HuH-7.5 (cell line): ENCODE measurements at regions not wholly inside any gene's neighbourhood (a gene's known extent, or its start where the extent isn't known, plus 50 kb on each side); places are given as distances from the start of the nearest gene placed in this dataset.

ENCODE experiments used
- DNase-seq: peaks from one replicate; pipeline ENCODE4 v3.0.0; 2011; ENCODE audit warnings: low spot score

- DNase-seq = no peak
Measured at GRCh38 chr17:55582897-55583296, 71.6 kb upstream of the SMIM36 start.

- DNase-seq = no peak
Measured at GRCh38 chr17:55580596-55581133, 69.4 kb upstream of the SMIM36 start.

GRCh38 chr17:55577687-55578086 lies 66.4 kb upstream of the SMIM36 start:
- DNase-seq = no peak

GRCh38 chr17:55576996-55577586 lies 65.8 kb upstream of the SMIM36 start:
- no peak for DNase-seq

GRCh38 chr17:55576237-55576995 lies 65.2 kb upstream of the SMIM36 start:
- DNase-seq = no peak

GRCh38 chr17:55575058-55575636 lies 63.9 kb upstream of the SMIM36 start:
- DNase-seq = no peak

- no peak for DNase-seq
Measured at GRCh38 chr17:55572599-55572998, 61.3 kb upstream of the SMIM36 start.

GRCh38 chr17:55572139-55572538 lies 60.9 kb upstream of the SMIM36 start:
- no peak for DNase-seq

GRCh38 chr17:55571095-55571494 lies 59.8 kb upstream of the SMIM36 start:
- no peak for DNase-seq

- DNase-seq = no peak
Measured at GRCh38 chr17:55570391-55570790, 59.1 kb upstream of the SMIM36 start.

GRCh38 chr17:55567240-55568214 lies 56.3 kb upstream of the SMIM36 start:
- DNase-seq = no peak

- no peak for DNase-seq
Measured at GRCh38 chr17:55564081-55564480, 52.8 kb upstream of the SMIM36 start.

GRCh38 chr17:55563363-55563762 lies 52.1 kb upstream of the SMIM36 start:
- no peak for DNase-seq

- no peak for DNase-seq
Measured at GRCh38 chr17:55561973-55562495, 50.8 kb upstream of the SMIM36 start.

GRCh38 chr17:55561316-55561972 lies 50.2 kb upstream of the SMIM36 start:
- DNase-seq = no peak
